HL-60 (cell line): ENCODE measurements at regions not wholly inside any gene's neighbourhood (a gene's known extent, or its start where the extent isn't known, plus 50 kb on each side); places are given as distances from the start of the nearest gene placed in this dataset.

ENCODE experiments used
- GABPA ChIP-seq: IDR thresholded peaks from 2 replicates; pipeline ENCODE4 v1.6.1; 2012; ENCODE audit warnings: low read depth
- POLR2AphosphoS5 ChIP-seq: IDR thresholded peaks from 2 replicates; pipeline ENCODE4 v1.6.1; 2012; ENCODE audit warnings: low read depth
- SPI1 ChIP-seq: IDR thresholded peaks from 2 replicates; pipeline ENCODE4 v1.6.1; 2012; ENCODE audit warnings: low read depth, mild to moderate bottlenecking, borderline replicate concordance
- TF ChIP-seq, protein P1 (sequence below): IDR thresholded peaks from one replicate; pipeline ENCODE4 v1.5.1; 2011; ENCODE audit warnings: low read length, control low read depth, inconsistent platforms; ENCODE audit not compliant: insufficient read depth
- TF ChIP-seq, protein P2 (sequence below): IDR thresholded peaks from 2 replicates; pipeline ENCODE4 v1.6.1; 2012; ENCODE audit warnings: low read depth; ENCODE audit not compliant: insufficient replicate concordance

GRCh38 chr5:124446120-124446519 lies 300.3 kb downstream of the ZNF608 start:
- TF ChIP-seq GABPA, result no peak
- TF ChIP-seq, protein P1, sequence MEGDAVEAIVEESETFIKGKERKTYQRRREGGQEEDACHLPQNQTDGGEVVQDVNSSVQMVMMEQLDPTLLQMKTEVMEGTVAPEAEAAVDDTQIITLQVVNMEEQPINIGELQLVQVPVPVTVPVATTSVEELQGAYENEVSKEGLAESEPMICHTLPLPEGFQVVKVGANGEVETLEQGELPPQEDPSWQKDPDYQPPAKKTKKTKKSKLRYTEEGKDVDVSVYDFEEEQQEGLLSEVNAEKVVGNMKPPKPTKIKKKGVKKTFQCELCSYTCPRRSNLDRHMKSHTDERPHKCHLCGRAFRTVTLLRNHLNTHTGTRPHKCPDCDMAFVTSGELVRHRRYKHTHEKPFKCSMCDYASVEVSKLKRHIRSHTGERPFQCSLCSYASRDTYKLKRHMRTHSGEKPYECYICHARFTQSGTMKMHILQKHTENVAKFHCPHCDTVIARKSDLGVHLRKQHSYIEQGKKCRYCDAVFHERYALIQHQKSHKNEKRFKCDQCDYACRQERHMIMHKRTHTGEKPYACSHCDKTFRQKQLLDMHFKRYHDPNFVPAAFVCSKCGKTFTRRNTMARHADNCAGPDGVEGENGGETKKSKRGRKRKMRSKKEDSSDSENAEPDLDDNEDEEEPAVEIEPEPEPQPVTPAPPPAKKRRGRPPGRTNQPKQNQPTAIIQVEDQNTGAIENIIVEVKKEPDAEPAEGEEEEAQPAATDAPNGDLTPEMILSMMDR, result no peak
- TF ChIP-seq POLR2AphosphoS5, result no peak
- TF ChIP-seq, protein P2, sequence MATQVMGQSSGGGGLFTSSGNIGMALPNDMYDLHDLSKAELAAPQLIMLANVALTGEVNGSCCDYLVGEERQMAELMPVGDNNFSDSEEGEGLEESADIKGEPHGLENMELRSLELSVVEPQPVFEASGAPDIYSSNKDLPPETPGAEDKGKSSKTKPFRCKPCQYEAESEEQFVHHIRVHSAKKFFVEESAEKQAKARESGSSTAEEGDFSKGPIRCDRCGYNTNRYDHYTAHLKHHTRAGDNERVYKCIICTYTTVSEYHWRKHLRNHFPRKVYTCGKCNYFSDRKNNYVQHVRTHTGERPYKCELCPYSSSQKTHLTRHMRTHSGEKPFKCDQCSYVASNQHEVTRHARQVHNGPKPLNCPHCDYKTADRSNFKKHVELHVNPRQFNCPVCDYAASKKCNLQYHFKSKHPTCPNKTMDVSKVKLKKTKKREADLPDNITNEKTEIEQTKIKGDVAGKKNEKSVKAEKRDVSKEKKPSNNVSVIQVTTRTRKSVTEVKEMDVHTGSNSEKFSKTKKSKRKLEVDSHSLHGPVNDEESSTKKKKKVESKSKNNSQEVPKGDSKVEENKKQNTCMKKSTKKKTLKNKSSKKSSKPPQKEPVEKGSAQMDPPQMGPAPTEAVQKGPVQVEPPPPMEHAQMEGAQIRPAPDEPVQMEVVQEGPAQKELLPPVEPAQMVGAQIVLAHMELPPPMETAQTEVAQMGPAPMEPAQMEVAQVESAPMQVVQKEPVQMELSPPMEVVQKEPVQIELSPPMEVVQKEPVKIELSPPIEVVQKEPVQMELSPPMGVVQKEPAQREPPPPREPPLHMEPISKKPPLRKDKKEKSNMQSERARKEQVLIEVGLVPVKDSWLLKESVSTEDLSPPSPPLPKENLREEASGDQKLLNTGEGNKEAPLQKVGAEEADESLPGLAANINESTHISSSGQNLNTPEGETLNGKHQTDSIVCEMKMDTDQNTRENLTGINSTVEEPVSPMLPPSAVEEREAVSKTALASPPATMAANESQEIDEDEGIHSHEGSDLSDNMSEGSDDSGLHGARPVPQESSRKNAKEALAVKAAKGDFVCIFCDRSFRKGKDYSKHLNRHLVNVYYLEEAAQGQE, result no peak
- no peak for TF ChIP-seq SPI1
